ENCODE measurements at regions not wholly inside any gene's neighbourhood (a gene's known extent, or its start where the extent isn't known, plus 50 kb on each side); places are given as distances from the start of the nearest gene placed in this dataset.

DNA sequence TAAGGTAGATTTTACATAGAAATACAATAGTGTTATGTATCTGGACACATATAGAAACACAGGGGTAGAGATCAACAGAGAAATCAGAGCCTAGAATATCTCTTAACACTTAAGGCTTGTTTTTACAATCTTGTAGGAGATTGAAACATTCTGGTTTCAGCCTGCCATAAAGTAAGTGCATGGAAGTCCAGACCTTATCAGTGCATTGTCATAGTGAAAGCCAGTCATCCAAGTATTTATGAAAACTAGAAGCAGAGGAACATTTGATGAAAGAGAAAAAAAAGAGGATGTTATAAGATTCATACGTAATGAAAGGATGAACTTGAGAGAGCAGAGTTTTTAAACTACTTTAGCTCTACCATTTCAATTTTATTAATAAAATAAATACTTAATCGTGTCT, 194.3 kb upstream of the TRPC7 start:
- TF ChIP-seq, protein P1, sequence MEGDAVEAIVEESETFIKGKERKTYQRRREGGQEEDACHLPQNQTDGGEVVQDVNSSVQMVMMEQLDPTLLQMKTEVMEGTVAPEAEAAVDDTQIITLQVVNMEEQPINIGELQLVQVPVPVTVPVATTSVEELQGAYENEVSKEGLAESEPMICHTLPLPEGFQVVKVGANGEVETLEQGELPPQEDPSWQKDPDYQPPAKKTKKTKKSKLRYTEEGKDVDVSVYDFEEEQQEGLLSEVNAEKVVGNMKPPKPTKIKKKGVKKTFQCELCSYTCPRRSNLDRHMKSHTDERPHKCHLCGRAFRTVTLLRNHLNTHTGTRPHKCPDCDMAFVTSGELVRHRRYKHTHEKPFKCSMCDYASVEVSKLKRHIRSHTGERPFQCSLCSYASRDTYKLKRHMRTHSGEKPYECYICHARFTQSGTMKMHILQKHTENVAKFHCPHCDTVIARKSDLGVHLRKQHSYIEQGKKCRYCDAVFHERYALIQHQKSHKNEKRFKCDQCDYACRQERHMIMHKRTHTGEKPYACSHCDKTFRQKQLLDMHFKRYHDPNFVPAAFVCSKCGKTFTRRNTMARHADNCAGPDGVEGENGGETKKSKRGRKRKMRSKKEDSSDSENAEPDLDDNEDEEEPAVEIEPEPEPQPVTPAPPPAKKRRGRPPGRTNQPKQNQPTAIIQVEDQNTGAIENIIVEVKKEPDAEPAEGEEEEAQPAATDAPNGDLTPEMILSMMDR (tag by site-specific recombination; IDR thresholded peaks at IDR 0.05) = no peak
- TF ChIP-seq ZNF670 (tag by site-specific recombination; IDR thresholded peaks at IDR 0.05; ENCODE audit: low read depth) (no peak), ZNF274 (IDR thresholded peaks at IDR 0.05; ENCODE audit: low read length) (no peak), ZNF274 (tag by site-specific recombination; IDR thresholded peaks at IDR 0.05; ENCODE audit: borderline replicate concordance) (no peak), ZNF776 (tag by site-specific recombination; IDR thresholded peaks at IDR 0.05; ENCODE audit: borderline replicate concordance) (no peak), KLF1 (tag by site-specific recombination; IDR thresholded peaks at IDR 0.05) (no peak), ZNF558 (tag by site-specific recombination; IDR thresholded peaks at IDR 0.05) (no peak), ZNF2 (tag by site-specific recombination; IDR thresholded peaks at IDR 0.05) (no peak), ZNF560 (tag by site-specific recombination; IDR thresholded peaks at IDR 0.05; ENCODE audit: borderline replicate concordance) (no peak), ZNF423 (tag by site-specific recombination; IDR thresholded peaks at IDR 0.05) (no peak), ZNF843 (tag by site-specific recombination; IDR thresholded peaks at IDR 0.05) (no peak), YY1 (tag by site-specific recombination; IDR thresholded peaks at IDR 0.05) (no peak), SP7 (tag by site-specific recombination; IDR thresholded peaks at IDR 0.05) (no peak)
- TF ChIP-seq, protein P2, sequence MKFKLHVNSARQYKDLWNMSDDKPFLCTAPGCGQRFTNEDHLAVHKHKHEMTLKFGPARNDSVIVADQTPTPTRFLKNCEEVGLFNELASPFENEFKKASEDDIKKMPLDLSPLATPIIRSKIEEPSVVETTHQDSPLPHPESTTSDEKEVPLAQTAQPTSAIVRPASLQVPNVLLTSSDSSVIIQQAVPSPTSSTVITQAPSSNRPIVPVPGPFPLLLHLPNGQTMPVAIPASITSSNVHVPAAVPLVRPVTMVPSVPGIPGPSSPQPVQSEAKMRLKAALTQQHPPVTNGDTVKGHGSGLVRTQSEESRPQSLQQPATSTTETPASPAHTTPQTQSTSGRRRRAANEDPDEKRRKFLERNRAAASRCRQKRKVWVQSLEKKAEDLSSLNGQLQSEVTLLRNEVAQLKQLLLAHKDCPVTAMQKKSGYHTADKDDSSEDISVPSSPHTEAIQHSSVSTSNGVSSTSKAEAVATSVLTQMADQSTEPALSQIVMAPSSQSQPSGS (tag by site-specific recombination; IDR thresholded peaks at IDR 0.05; ENCODE audit: low read depth) = no peak

Data from HEK293 (cell line).